H9 (cell line): ENCODE measurements at regions not wholly inside any gene's neighbourhood (a gene's known extent, or its start where the extent isn't known, plus 50 kb on each side); places are given as distances from the start of the nearest gene placed in this dataset.

Source experiments
- DNase-seq: peaks from one replicate; pipeline ENCODE4 v3.0.0-alpha.2; 2017
- H2AFZ ChIP-seq: one replicate; pipeline ENCODE4 v1.6.1; 2013; ENCODE audit warnings: mild to moderate bottlenecking, low read length, control low read depth, moderate library complexity
- H2AK5ac ChIP-seq: 2 replicates; pipeline ENCODE4 v1.6.1; 2013; ENCODE audit warnings: low read length, control low read depth, mixed read lengths; ENCODE audit not compliant: insufficient read length
- H2BK120ac ChIP-seq: one replicate; pipeline ENCODE4 v1.6.1; 2013; ENCODE audit warnings: low read depth, mild to moderate bottlenecking, low read length, control low read depth, inconsistent platforms; ENCODE audit not compliant: poor library complexity, severe bottlenecking
- H2BK12ac ChIP-seq: 2 replicates; pipeline ENCODE4 v1.6.1; 2013; ENCODE audit warnings: low read length, control low read depth, mixed read lengths, low read depth; ENCODE audit not compliant: insufficient read length
- H2BK15ac ChIP-seq: 2 replicates; pipeline ENCODE4 v1.6.1; 2013; ENCODE audit warnings: low read depth, low read length, control low read depth
- H2BK20ac ChIP-seq: one replicate; pipeline ENCODE4 v1.6.1; 2013; ENCODE audit warnings: low read depth, mild to moderate bottlenecking, low read length, control low read depth, inconsistent platforms; ENCODE audit not compliant: poor library complexity, severe bottlenecking
- H2BK5ac ChIP-seq: 2 replicates; pipeline ENCODE4 v1.6.1; 2013; ENCODE audit warnings: low read length, control low read depth, mixed read lengths; ENCODE audit not compliant: insufficient read length
- H3K14ac ChIP-seq: 2 replicates; pipeline ENCODE4 v1.6.1; 2013; ENCODE audit warnings: low read length, control low read depth; ENCODE audit not compliant: insufficient read depth
- H3K18ac ChIP-seq: 2 replicates; pipeline ENCODE4 v1.6.1; 2013; ENCODE audit warnings: low read depth, mild to moderate bottlenecking, mixed read lengths, low read length, control low read depth; ENCODE audit not compliant: insufficient read length
- H3K23ac ChIP-seq: 2 replicates; pipeline ENCODE4 v1.6.1; 2013; ENCODE audit warnings: low read length, control low read depth, mixed read lengths, low read depth; ENCODE audit not compliant: insufficient read length
- H3K23me2 ChIP-seq: 2 replicates; pipeline ENCODE4 v1.6.1; 2013; ENCODE audit warnings: low read depth, mild to moderate bottlenecking, mixed read lengths, low read length, control low read depth; ENCODE audit not compliant: insufficient read length, poor library complexity, severe bottlenecking
- H3K27ac ChIP-seq: 2 replicates; pipeline ENCODE4 v1.5.1; 2013; ENCODE audit warnings: low read length, control low read depth, mixed read lengths, low read depth; ENCODE audit not compliant: insufficient read length
- H3K27me3 ChIP-seq: 2 replicates; pipeline ENCODE4 v1.6.1; 2013; ENCODE audit warnings: low read length, control low read depth, inconsistent platforms; ENCODE audit not compliant: insufficient read depth
- H3K4ac ChIP-seq: 2 replicates; pipeline ENCODE4 v1.6.1; 2013; ENCODE audit warnings: low read depth, mild to moderate bottlenecking, control low read depth, inconsistent platforms, low read length, moderate library complexity
- H3K4me1 ChIP-seq: 2 replicates; pipeline ENCODE4 v1.6.1; 2013; ENCODE audit warnings: low read length, control low read depth, inconsistent platforms; ENCODE audit not compliant: insufficient read depth
- H3K4me2 ChIP-seq: 2 replicates; pipeline ENCODE4 v1.6.1; 2013; ENCODE audit warnings: low read length, control low read depth, mixed read lengths; ENCODE audit not compliant: insufficient read length, insufficient read depth
- H3K56ac ChIP-seq: 2 replicates; pipeline ENCODE4 v1.6.1; 2013; ENCODE audit warnings: low read depth, mild to moderate bottlenecking, mixed read lengths, low read length, control low read depth; ENCODE audit not compliant: insufficient read length
- H3K79me1 ChIP-seq: 2 replicates; pipeline ENCODE4 v1.6.1; 2013; ENCODE audit warnings: low read depth, mild to moderate bottlenecking, moderate library complexity, low read length, control low read depth, inconsistent platforms; ENCODE audit not compliant: insufficient read depth, poor library complexity, severe bottlenecking
- H3K79me2 ChIP-seq: 2 replicates; pipeline ENCODE4 v1.6.1; 2013; ENCODE audit warnings: low read length, control low read depth, inconsistent platforms; ENCODE audit not compliant: insufficient read depth
- H3K9ac ChIP-seq: 2 replicates; pipeline ENCODE4 v1.6.1; 2013; ENCODE audit warnings: low read length, control low read depth, mixed read lengths; ENCODE audit not compliant: insufficient read length; ENCODE audit errors: extremely low read depth
- H3K9me3 ChIP-seq: one replicate; pipeline ENCODE4 v1.6.1; 2013; ENCODE audit warnings: low read depth, low read length, inconsistent platforms; ENCODE audit not compliant: control insufficient read depth
- H3T11ph ChIP-seq: one replicate; pipeline ENCODE4 v1.6.1; 2013; ENCODE audit warnings: mild to moderate bottlenecking, low read length, control low read depth, inconsistent platforms
- H4K20me1 ChIP-seq: one replicate; pipeline ENCODE4 v1.6.1; 2013; ENCODE audit not compliant: control insufficient read depth, insufficient read length, insufficient read depth
- H4K5ac ChIP-seq: 2 replicates; pipeline ENCODE4 v1.6.1; 2013; ENCODE audit warnings: low read depth, mild to moderate bottlenecking, mixed read lengths, low read length, control low read depth; ENCODE audit not compliant: insufficient read length
- H4K8ac ChIP-seq: replicated peaks from 2 replicates; pipeline ENCODE4 v1.6.1; 2013; ENCODE audit warnings: low read length, control low read depth, mixed read lengths, low read depth; ENCODE audit not compliant: insufficient read length
- H4K91ac ChIP-seq: 2 replicates; pipeline ENCODE4 v1.6.1; 2013; ENCODE audit warnings: low read depth, mild to moderate bottlenecking, moderate library complexity, mixed read lengths, low read length, control low read depth; ENCODE audit not compliant: insufficient read length
- H3K27ac Mint-ChIP-seq, 3 experiments: 2 replicates in 2 of 3; 3 replicates in 1 of 3; pipeline ENCODE4 v1.8.0; 2020 to 2021; ENCODE audit warnings: mixed read lengths in 3 of 3, mild to moderate bottlenecking in 1 of 3, moderate library complexity in 1 of 3
- H3K27me3 Mint-ChIP-seq: 2 replicates; pipeline ENCODE4 v1.8.0; 2021; ENCODE audit warnings: low read depth, mild to moderate bottlenecking, moderate library complexity, mixed read lengths
- H3K36me3 Mint-ChIP-seq, 3 experiments: 2 replicates in 2 of 3; 3 replicates in 1 of 3; pipeline ENCODE4 v1.8.0; 2020 to 2021; ENCODE audit warnings: low read depth in 3 of 3, mixed read lengths in 3 of 3; ENCODE audit not compliant: insufficient read depth in 1 of 3
- H3K4me1 Mint-ChIP-seq, 2 experiments: 2 replicates each; pipeline ENCODE4 v1.8.0; 2020; ENCODE audit warnings: mixed read lengths in 2 of 2
- H3K4me3 Mint-ChIP-seq, 2 experiments: 2 replicates in 1 of 2; 3 replicates in 1 of 2; pipeline ENCODE4 v1.8.0; 2020 to 2021; ENCODE audit warnings: mild to moderate bottlenecking in 2 of 2, mixed read lengths in 2 of 2, moderate library complexity in 1 of 2
- H3K9me3 Mint-ChIP-seq, 2 experiments: 2 replicates in 1 of 2; 3 replicates in 1 of 2; pipeline ENCODE4 v1.8.0; 2020; ENCODE audit warnings: mild to moderate bottlenecking in 2 of 2, mixed read lengths in 2 of 2, moderate library complexity in 1 of 2
- CTCF ChIP-seq: fragments of 200-600 bp; sonication (generic); conservative IDR thresholded peaks from 3 replicates; pipeline ENCODE4 v1.8.0; 2021; ENCODE audit warnings: antibody characterized with exemption, mild to moderate bottlenecking
- WGBS: extraction: QIAGEN DNeasy Blood & Tissue Kit; methylation state at CpG from one replicate; pipeline ENCODE4 v1.1.7; 2013; ENCODE audit warnings: missing lambda C conversion rate, low lambda C conversion rate, mixed read lengths; ENCODE audit not compliant: insufficient read length; ENCODE audit errors: extremely low coverage; 5-methylcytosine and 5-hydroxymethylcytosine counted together

- H3K9ac ChIP-seq, result no peak overlapping the region
- peaks cover 2% of the 10 kb centered on the region; the same call in 1 of the 2 replicates for H3K4me1 ChIP-seq
- no peaks in the 10 kb centered on the region for H4K20me1 ChIP-seq
- no peak overlapping the region for H2BK5ac ChIP-seq
- no peak for TF ChIP-seq CTCF
- no peak overlapping the region for H2BK120ac ChIP-seq
- H3K79me2 ChIP-seq, result no peaks in the 10 kb centered on the region
- H3K56ac ChIP-seq, result no peak overlapping the region
- no peak overlapping the region for H2AK5ac ChIP-seq
- H4K5ac ChIP-seq, result no peak overlapping the region
- H3K23me2 ChIP-seq, result peaks cover 2% of the 10 kb centered on the region
- no peak overlapping the region for H3T11ph ChIP-seq
- H3K9me3 ChIP-seq, result no peaks in the 10 kb centered on the region
- Mint-ChIP-seq H3K4me3 (no peak overlapping the region), H3K27ac (peak overlapping the region in 2 of 3 experiments; percentile 12 to 82; a peak in 5 of 7 replicates), H3K4me1 (peaks cover 6 to 8% of the 10 kb centered on the region in 2 experiments), H3K36me3 (no peaks in the 10 kb centered on the region), H3K27me3 (no peaks in the 10 kb centered on the region), H3K9me3 (no peaks in the 10 kb centered on the region; a peak in 1 of 5 replicates)
- no peak overlapping the region for H3K14ac ChIP-seq
- H3K79me1 ChIP-seq, result no peaks in the 10 kb centered on the region
- no peak overlapping the region for H2AFZ ChIP-seq
- H3K4me2 ChIP-seq, result no peak overlapping the region
- H3K18ac ChIP-seq, result no peak overlapping the region
- no peak overlapping the region for H2BK15ac ChIP-seq
- H3K23ac ChIP-seq, result no peak overlapping the region
- no peaks in the 10 kb centered on the region for H3K27me3 ChIP-seq
- no peak overlapping the region for H4K8ac ChIP-seq
- H4K91ac ChIP-seq, result no peak overlapping the region
- DNase-seq, result no peak
- H3K27ac ChIP-seq, result no peak overlapping the region
- no CpG with 5 or more reads among the region's 2 CpGs for WGBS
- H2BK20ac ChIP-seq, result no peak overlapping the region
- no peak overlapping the region for H2BK12ac ChIP-seq
- H3K4ac ChIP-seq, result no peak overlapping the region
These were observed 245.8 kb downstream of the TMX3 start for GRCh38 chr18:68469049-68469625.
